GM23338 (cell line): ENCODE measurements at regions not wholly inside any gene's neighbourhood (a gene's known extent, or its start where the extent isn't known, plus 50 kb on each side); places are given as distances from the start of the nearest gene placed in this dataset.

ENCODE experiments used
- CREB1 ChIP-seq: fragments of 250-450 bp; sonication (Bioruptor Pico); IDR thresholded peaks from 2 replicates; pipeline ENCODE4 v1.5.0; 2020; ENCODE audit warnings: low read depth, mild to moderate bottlenecking, moderate library complexity
- ETS1 ChIP-seq: IDR thresholded peaks from 2 replicates; pipeline ENCODE4 v1.6.1; 2016; ENCODE audit warnings: antibody characterized with exemption
- EZH2 ChIP-seq: fragments of 200-600 bp; sonication (generic); IDR thresholded peaks from one replicate; pipeline ENCODE4 v1.8.0; 2017; ENCODE audit warnings: antibody characterized with exemption, mild to moderate bottlenecking, low read depth; ENCODE audit not compliant: unreplicated experiment
- EZH2phosphoT487 ChIP-seq: fragments of 200-600 bp; sonication (generic); IDR thresholded peaks from one replicate; pipeline ENCODE4 v1.8.1; 2018; ENCODE audit warnings: antibody characterized with exemption; ENCODE audit not compliant: unreplicated experiment
- JUNB ChIP-seq: IDR thresholded peaks from one replicate; pipeline ENCODE4 v1.6.1; 2016; ENCODE audit warnings: antibody characterized with exemption; ENCODE audit not compliant: unreplicated experiment
- POLR2AphosphoS5 ChIP-seq: IDR thresholded peaks from 2 replicates; pipeline ENCODE4 v1.6.1; 2016; ENCODE audit warnings: antibody characterized with exemption, low read depth
- REST ChIP-seq: IDR thresholded peaks from one replicate; pipeline ENCODE4 v1.6.1; 2018; ENCODE audit warnings: antibody characterized with exemption; ENCODE audit not compliant: unreplicated experiment
- ZNF114 ChIP-seq: fragments of 250-450 bp; sonication (Bioruptor Pico); IDR thresholded peaks from 2 replicates; pipeline ENCODE4 v1.5.0; 2020; ENCODE audit warnings: mild to moderate bottlenecking, moderate library complexity
- ZNF331 ChIP-seq: fragments of 250-450 bp; sonication (Bioruptor Pico); IDR thresholded peaks from 2 replicates; pipeline ENCODE4 v1.5.0; 2020; ENCODE audit warnings: low read depth, mild to moderate bottlenecking, moderate library complexity
- TF ChIP-seq, protein P1 (sequence below), 2 experiments: fragments of 200-600 bp in 1 of 2; sonication (generic) in 1 of 2; conservative IDR thresholded peaks; 2 replicates each; pipeline versions ENCODE4 v1.5.1 to v1.6.1; 2016 to 2017; ENCODE audit warnings: antibody characterized with exemption in 2 of 2, low read depth in 2 of 2, mild to moderate bottlenecking in 2 of 2, moderate library complexity in 1 of 2

DNA sequence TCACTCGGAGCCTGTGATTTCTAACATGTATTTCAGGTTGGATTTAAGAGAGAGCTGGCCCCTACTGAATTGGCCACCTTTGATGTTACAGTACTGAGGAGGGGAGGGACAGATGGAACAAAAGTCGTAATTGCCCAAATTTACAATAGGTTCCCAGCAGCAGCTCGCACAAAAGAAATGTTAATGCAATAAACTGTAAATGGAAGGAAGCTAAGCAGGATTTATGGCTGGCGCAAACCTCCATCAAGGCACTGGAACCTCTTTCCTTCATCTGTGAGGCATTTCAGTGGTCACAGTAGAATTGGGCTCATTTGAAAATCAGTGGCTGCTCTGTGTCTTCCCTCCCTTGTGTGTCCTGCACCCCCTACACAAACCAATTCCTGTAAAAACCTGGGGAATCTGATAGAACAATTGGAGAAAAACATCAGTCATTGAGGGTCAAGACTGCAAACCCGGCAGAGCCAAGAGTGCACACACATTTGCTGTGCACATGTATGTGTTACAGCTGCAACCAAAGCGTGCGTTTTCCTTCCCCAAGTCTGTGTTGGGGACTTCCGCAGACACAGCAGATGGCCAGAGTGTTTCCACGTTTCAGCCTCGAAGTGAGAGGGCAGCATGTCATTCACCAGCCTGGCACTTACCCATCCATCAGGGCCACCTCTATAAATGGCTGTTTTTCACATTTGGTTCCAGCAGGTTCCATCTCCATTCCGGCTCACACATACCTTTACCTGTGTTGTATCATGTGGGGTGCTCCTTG, 192.8 kb downstream of the TM9SF2 start:
- TF ChIP-seq, protein P1, sequence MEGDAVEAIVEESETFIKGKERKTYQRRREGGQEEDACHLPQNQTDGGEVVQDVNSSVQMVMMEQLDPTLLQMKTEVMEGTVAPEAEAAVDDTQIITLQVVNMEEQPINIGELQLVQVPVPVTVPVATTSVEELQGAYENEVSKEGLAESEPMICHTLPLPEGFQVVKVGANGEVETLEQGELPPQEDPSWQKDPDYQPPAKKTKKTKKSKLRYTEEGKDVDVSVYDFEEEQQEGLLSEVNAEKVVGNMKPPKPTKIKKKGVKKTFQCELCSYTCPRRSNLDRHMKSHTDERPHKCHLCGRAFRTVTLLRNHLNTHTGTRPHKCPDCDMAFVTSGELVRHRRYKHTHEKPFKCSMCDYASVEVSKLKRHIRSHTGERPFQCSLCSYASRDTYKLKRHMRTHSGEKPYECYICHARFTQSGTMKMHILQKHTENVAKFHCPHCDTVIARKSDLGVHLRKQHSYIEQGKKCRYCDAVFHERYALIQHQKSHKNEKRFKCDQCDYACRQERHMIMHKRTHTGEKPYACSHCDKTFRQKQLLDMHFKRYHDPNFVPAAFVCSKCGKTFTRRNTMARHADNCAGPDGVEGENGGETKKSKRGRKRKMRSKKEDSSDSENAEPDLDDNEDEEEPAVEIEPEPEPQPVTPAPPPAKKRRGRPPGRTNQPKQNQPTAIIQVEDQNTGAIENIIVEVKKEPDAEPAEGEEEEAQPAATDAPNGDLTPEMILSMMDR (conservative IDR thresholded peaks at IDR 0.05; ENCODE audit: low read depth in 2 of 2) = no peak
- TF ChIP-seq POLR2AphosphoS5 = no peak
- no peak for TF ChIP-seq CREB1 (CRISPR knock-in tag)
- TF ChIP-seq ZNF114 = no peak
- TF ChIP-seq EZH2 = no peak
- TF ChIP-seq JUNB = no peak
- no peak for TF ChIP-seq EZH2phosphoT487
- no peak for TF ChIP-seq ZNF331 (CRISPR knock-in tag)
- TF ChIP-seq REST = no peak
- TF ChIP-seq ETS1 = no peak
